ENCODE measurements at regions not wholly inside any gene's neighbourhood (a gene's known extent, or its start where the extent isn't known, plus 50 kb on each side); places are given as distances from the start of the nearest gene placed in this dataset.

- TF ChIP-seq EZH2phosphoT487 (IDR thresholded peaks at IDR 0.05; ENCODE audit: borderline replicate concordance, low read length) (no peak), EZH2 (IDR thresholded peaks at IDR 0.05; ENCODE audit: low read length, unreplicated experiment) (no peak)
- TF ChIP-seq, protein P1, sequence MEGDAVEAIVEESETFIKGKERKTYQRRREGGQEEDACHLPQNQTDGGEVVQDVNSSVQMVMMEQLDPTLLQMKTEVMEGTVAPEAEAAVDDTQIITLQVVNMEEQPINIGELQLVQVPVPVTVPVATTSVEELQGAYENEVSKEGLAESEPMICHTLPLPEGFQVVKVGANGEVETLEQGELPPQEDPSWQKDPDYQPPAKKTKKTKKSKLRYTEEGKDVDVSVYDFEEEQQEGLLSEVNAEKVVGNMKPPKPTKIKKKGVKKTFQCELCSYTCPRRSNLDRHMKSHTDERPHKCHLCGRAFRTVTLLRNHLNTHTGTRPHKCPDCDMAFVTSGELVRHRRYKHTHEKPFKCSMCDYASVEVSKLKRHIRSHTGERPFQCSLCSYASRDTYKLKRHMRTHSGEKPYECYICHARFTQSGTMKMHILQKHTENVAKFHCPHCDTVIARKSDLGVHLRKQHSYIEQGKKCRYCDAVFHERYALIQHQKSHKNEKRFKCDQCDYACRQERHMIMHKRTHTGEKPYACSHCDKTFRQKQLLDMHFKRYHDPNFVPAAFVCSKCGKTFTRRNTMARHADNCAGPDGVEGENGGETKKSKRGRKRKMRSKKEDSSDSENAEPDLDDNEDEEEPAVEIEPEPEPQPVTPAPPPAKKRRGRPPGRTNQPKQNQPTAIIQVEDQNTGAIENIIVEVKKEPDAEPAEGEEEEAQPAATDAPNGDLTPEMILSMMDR (conservative IDR thresholded peaks at IDR 0.05; ENCODE audit: low read depth, low read length), result no peak
These were observed 95.5 kb downstream of the CHST2 start for GRCh38 chr3:143215059-143215458.

All from PC-3 (cell line).